ENCODE measurements at regions not wholly inside any gene's neighbourhood (a gene's known extent, or its start where the extent isn't known, plus 50 kb on each side); places are given as distances from the start of the nearest gene placed in this dataset.

DNA sequence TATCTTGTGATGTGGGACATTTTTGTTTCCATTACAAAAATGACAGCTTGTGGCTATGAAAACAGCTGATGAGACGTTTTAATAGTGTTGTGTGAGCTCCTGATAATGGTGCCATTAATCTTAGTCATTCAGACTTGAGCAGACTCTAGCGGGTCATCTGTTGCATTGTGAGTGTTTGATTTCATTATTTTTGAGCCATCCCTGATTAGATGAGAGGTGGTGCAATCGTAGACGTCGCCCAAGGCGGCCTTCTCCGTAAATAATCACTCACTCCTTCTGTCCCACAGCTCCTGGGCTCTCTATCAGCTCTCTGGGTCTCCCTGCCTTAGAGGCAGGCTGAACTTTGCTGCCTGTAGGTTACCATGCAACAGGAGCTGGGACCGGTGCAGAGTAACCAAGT, 528.0 kb upstream of the SGCG start:
- in situ Hi-C loops (cut with MboI; ENCODE audit: low pct_unique_long_range_greater_than_20kb, low sequenced_read_pairs, unreplicated experiment) = no loop called here
- TF ChIP-seq, protein P1, sequence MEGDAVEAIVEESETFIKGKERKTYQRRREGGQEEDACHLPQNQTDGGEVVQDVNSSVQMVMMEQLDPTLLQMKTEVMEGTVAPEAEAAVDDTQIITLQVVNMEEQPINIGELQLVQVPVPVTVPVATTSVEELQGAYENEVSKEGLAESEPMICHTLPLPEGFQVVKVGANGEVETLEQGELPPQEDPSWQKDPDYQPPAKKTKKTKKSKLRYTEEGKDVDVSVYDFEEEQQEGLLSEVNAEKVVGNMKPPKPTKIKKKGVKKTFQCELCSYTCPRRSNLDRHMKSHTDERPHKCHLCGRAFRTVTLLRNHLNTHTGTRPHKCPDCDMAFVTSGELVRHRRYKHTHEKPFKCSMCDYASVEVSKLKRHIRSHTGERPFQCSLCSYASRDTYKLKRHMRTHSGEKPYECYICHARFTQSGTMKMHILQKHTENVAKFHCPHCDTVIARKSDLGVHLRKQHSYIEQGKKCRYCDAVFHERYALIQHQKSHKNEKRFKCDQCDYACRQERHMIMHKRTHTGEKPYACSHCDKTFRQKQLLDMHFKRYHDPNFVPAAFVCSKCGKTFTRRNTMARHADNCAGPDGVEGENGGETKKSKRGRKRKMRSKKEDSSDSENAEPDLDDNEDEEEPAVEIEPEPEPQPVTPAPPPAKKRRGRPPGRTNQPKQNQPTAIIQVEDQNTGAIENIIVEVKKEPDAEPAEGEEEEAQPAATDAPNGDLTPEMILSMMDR (IDR thresholded peaks at IDR 0.05; ENCODE audit: extremely low read depth, insufficient read depth, missing control alignments) = no peak
- no peak for DNase-seq (ENCODE audit: low spot score)

DNA sequence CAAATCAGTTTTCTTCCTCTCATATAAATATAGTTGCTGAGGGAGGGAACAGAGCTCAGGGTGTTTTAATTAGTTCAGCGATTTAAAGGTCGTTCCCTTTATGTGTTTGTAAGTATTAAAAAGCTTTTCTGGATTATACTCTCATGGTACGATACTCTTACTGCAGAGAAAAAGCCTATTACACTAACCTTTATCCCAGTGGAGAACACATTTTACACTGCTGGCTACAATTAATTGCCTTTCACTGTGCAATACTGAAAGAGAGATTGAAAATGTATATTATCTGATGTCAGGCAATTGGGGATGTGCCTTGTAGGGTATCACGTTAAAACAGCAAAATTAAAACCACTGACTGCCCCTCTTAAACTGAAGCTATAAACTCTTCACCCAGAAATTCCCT, 526.9 kb upstream of the SGCG start:
- in situ Hi-C loops (cut with MboI; ENCODE audit: low pct_unique_long_range_greater_than_20kb, low sequenced_read_pairs, unreplicated experiment) = no loop called here
- DNase-seq (ENCODE audit: low spot score) = no peak
- TF ChIP-seq, protein P1 (IDR thresholded peaks at IDR 0.05; ENCODE audit: extremely low read depth, insufficient read depth, missing control alignments) = no peak

DNA sequence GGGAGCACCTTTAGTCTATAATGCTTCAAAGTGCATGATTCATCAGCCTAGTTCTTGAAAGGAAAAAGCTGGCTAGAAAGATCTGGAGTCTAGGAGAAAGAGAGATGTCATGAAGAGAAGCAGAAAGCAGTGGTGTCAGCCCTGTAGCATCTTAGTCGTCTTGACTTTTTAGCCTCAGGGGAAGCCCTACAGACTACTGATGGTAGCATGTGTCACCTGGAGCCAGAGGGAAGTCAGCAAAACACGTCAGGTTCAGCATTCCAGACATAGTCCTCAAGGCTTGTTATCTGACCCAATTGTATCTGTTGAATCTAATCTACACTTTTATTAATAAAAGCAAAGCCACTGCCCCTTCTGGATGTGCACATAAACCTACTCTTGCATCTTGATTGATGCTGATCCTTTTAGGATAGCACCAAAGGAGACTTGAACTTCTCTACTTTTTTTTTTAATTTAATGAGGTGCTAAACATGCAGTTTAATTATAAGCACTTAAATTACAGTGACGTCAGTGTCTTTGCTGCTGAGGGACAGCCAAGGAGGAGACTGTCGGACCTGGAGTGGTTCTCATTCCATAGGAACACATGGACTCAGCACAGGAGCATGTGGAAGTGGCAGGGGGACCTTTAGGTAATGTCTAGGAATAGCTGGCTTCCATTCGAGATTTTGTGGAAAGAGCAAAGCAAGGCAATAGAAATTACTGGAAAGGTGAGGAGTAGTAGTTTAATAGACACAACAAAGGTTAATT, 525.5 kb upstream of the SGCG start:
- TF ChIP-seq, protein P1 (IDR thresholded peaks at IDR 0.05; ENCODE audit: extremely low read depth, insufficient read depth, missing control alignments) = no peak
- in situ Hi-C loops (cut with MboI; ENCODE audit: low pct_unique_long_range_greater_than_20kb, low sequenced_read_pairs, unreplicated experiment) = no loop called here
- DNase-seq (ENCODE audit: low spot score) = no peak

DNA sequence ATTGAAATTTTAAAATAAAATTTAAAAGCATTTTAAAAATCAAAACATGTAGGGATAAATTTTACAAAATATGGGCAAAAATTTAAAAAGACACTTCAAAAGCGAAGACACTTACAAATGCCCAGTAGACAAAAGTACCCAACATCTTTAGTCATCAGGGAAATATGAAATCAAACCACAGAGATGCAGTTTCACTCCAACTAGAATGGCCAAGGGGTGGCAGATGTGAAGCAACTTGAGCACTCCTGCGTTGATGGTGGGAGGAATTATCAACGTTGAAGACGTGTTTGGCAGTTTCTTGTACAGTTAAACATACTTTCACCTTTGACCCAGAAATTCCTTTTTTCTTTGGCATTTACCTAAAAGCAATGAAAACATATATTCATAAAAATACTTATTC, 518.0 kb upstream of the SGCG start:
- TF ChIP-seq, protein P1 (IDR thresholded peaks at IDR 0.05; ENCODE audit: extremely low read depth, insufficient read depth, missing control alignments) = no peak
- in situ Hi-C loops (cut with MboI; ENCODE audit: low pct_unique_long_range_greater_than_20kb, low sequenced_read_pairs, unreplicated experiment) = no loop called here
- no peak for DNase-seq (ENCODE audit: low spot score)

DNA sequence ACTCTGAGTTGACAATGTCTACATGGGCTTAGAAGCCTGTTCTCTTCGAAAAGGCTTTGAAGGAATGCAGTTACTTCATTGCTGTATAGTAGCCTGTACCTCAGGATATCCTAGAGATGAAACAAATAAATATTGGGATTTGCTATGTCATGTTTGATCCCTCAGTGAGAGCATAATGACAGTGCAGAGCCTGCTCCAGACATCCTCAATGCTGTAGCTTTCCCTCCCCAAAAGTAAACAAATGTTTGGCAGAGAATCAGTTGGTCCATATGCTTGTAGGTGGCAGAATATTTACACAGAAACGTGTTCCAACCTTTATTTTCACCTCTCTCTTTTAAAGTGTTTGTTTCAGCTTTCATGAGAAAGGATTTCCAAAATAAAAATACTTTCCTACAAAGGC, 515.3 kb upstream of the SGCG start:
- TF ChIP-seq, protein P1 (IDR thresholded peaks at IDR 0.05; ENCODE audit: extremely low read depth, insufficient read depth, missing control alignments) = no peak
- DNase-seq (ENCODE audit: low spot score) = no peak
- in situ Hi-C loops (cut with MboI; ENCODE audit: low pct_unique_long_range_greater_than_20kb, low sequenced_read_pairs, unreplicated experiment) = no loop called here

DNA sequence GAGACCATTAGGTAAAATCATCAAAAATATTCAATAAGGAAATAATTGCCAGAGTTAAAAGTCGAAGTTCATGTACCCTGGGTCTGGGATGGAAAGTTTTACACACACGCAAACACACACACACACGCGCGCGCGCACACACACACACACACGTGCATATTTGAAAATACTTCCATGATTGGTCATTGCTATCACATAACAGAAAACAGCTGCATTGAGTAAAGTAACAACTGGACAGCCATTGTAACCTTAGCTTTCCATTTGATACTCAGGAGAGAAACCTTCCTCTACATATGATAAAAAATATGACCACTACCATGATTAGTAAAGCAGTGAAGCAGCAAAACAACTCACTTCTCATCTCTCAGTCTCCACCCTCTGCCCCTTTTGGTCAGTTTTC, 490.0 kb upstream of the SGCG start:
- in situ Hi-C loops (cut with MboI; ENCODE audit: low pct_unique_long_range_greater_than_20kb, low sequenced_read_pairs, unreplicated experiment) = no loop called here
- TF ChIP-seq, protein P1 (IDR thresholded peaks at IDR 0.05; ENCODE audit: extremely low read depth, insufficient read depth, missing control alignments) = no peak
- DNase-seq (ENCODE audit: low spot score) = no peak

All from GM13977 (cell line).